H1 (cell line): ENCODE measurements at regions not wholly inside any gene's neighbourhood (a gene's known extent, or its start where the extent isn't known, plus 50 kb on each side); places are given as distances from the start of the nearest gene placed in this dataset.

Experiments used
- CTCF ChIA-PET: fragments of 300-600 bp; sonication (Branson Sonifier 250); formaldehyde crosslinking; loops from one replicate; lab custom pipeline; 2021; ENCODE audit not compliant: partially characterized antibody; lab: Charles Lee
- POLR2A ChIA-PET: fragments of 300-600 bp; sonication (Branson Sonifier 250); formaldehyde crosslinking; loops from one replicate; lab custom pipeline; 2021; ENCODE audit warnings: inconsistent platforms; ENCODE audit not compliant: partially characterized antibody; lab: Charles Lee
- DNase-seq, 2 experiments: peaks; one replicate each; pipeline versions ENCODE4 v3.0.0 to v3.0.0-alpha.2; 2010 to 2022; ENCODE audit warnings: low spot score in 2 of 2, low read depth in 1 of 2, mixed read lengths in 1 of 2
- FAIRE-seq: peaks from 2 replicates; lab custom pipeline; 2011; peaks lifted over from hg19 to GRCh38; lab: Jason Lieb, UNC
- H2AFZ ChIP-seq: 2 replicates; pipeline ENCODE4 v1.8.1; 2012; ENCODE audit warnings: low read length, inconsistent platforms
- H2AK5ac ChIP-seq: 2 replicates; pipeline ENCODE4 v1.6.1; 2013; ENCODE audit warnings: low read depth, low read length
- H2BK120ac ChIP-seq: replicated peaks from 2 replicates; pipeline ENCODE3; 2013; ENCODE audit warnings: low read depth, low read length, inconsistent platforms
- H2BK12ac ChIP-seq: 2 replicates; pipeline ENCODE4 v1.6.1; 2013; ENCODE audit warnings: low read depth, low read length
- H2BK15ac ChIP-seq: 2 replicates; pipeline ENCODE4 v1.6.1; 2013; ENCODE audit warnings: low read length
- H2BK20ac ChIP-seq: 2 replicates; pipeline ENCODE4 v1.6.1; 2013; ENCODE audit warnings: low read length
- H2BK5ac ChIP-seq: 2 replicates; pipeline ENCODE4 v1.6.1; 2013; ENCODE audit warnings: low read depth, low read length
- H3K14ac ChIP-seq: 2 replicates; pipeline ENCODE4 v1.6.1; 2013; ENCODE audit warnings: inconsistent platforms; ENCODE audit not compliant: insufficient read length
- H3K18ac ChIP-seq: 2 replicates; pipeline ENCODE4 v1.6.1; 2013; ENCODE audit warnings: low read length; ENCODE audit errors: extremely low read depth
- H3K23ac ChIP-seq: 2 replicates; pipeline ENCODE4 v1.6.1; 2013; ENCODE audit warnings: inconsistent platforms; ENCODE audit not compliant: insufficient read length
- H3K23me2 ChIP-seq: 2 replicates; pipeline ENCODE4 v1.6.1; 2013; ENCODE audit warnings: low read depth, low read length
- H3K27ac ChIP-seq: 2 replicates; pipeline ENCODE4 v1.6.1; 2011; ENCODE audit warnings: low read depth, low read length, inconsistent platforms
- H3K27me3 ChIP-seq, 4 experiments: replicated peaks in 1 of 4; 1 replicate in 1 of 4; 2 replicates in 3 of 4; pipeline versions ENCODE4 v1.6.1 to v1.8.1; 2011 to 2013; ENCODE audit warnings: low read length in 3 of 4, mild to moderate bottlenecking in 3 of 4, inconsistent platforms in 2 of 4, mixed read lengths in 2 of 4, moderate library complexity in 1 of 4; ENCODE audit not compliant: control insufficient read depth in 3 of 4, insufficient read depth in 3 of 4; ENCODE audit errors: extremely low read depth in 1 of 4
- H3K36me3 ChIP-seq, 4 experiments: 2 replicates each; pipeline versions ENCODE4 v1.6.1 to v1.8.1; 2011 to 2013; ENCODE audit warnings: mild to moderate bottlenecking in 4 of 4, low read length in 3 of 4, moderate library complexity in 2 of 4, control low read depth in 1 of 4, inconsistent platforms in 1 of 4; ENCODE audit not compliant: insufficient read depth in 4 of 4, control insufficient read depth in 2 of 4
- H3K4ac ChIP-seq: replicated peaks from 2 replicates; pipeline ENCODE3; 2013; ENCODE audit warnings: low read length, low read depth, mixed read lengths, inconsistent platforms; ENCODE audit not compliant: insufficient read length
- H3K4me1 ChIP-seq, 4 experiments: replicated peaks in 1 of 4; 1 replicate in 1 of 4; 2 replicates in 3 of 4; pipeline versions ENCODE4 v1.6.1 to v1.8.1; 2011 to 2013; ENCODE audit warnings: low read length in 3 of 4, inconsistent platforms in 2 of 4, mixed read lengths in 1 of 4; ENCODE audit not compliant: insufficient read depth in 4 of 4, control insufficient read depth in 3 of 4
- H3K4me2 ChIP-seq, 2 experiments: 2 replicates each; pipeline versions ENCODE4 v1.6.1 to v1.8.1; 2011 to 2013; ENCODE audit warnings: low read depth in 2 of 2, low read length in 2 of 2, control low read depth in 1 of 2, inconsistent platforms in 1 of 2, mild to moderate bottlenecking in 1 of 2; ENCODE audit not compliant: insufficient read depth in 1 of 2
- H3K4me3 ChIP-seq, 4 experiments: fragments of 200-600, 300-600 bp in 1 of 4; sonication (generic), shearing (Covaris generic), sonication (Bioruptor Twin) in 1 of 4; 2 replicates each; pipeline versions ENCODE4 v1.5.1 to v1.8.1; 2011 to 2016; ENCODE audit warnings: low read length in 4 of 4, low read depth in 3 of 4, control low read depth in 2 of 4, inconsistent platforms in 2 of 4, mild to moderate bottlenecking in 2 of 4, mixed read lengths in 1 of 4, moderate library complexity in 1 of 4; ENCODE audit not compliant: insufficient read depth in 2 of 4; ENCODE audit errors: extremely low read depth in 1 of 4
- H3K56ac ChIP-seq: replicated peaks from 2 replicates; pipeline ENCODE3; 2013; ENCODE audit warnings: low read depth, mild to moderate bottlenecking, mixed read lengths, low read length, inconsistent platforms; ENCODE audit not compliant: insufficient read length
- H3K79me1 ChIP-seq: 2 replicates; pipeline ENCODE4 v1.6.1; 2013; ENCODE audit warnings: low read depth, low read length, control low read depth
- H3K79me2 ChIP-seq, 2 experiments: 2 replicates each; pipeline versions ENCODE4 v1.6.1 to v1.8.1; 2012 to 2013; ENCODE audit warnings: low read length in 2 of 2, mild to moderate bottlenecking in 2 of 2, inconsistent platforms in 1 of 2; ENCODE audit not compliant: insufficient read depth in 2 of 2, control insufficient read depth in 1 of 2
- H3K9ac ChIP-seq, 4 experiments: replicated peaks in 1 of 4; 1 replicate in 1 of 4; 2 replicates in 3 of 4; pipeline versions ENCODE4 v1.6.1 to v1.8.1; 2011 to 2013; ENCODE audit warnings: low read depth in 3 of 4, low read length in 3 of 4, control low read depth in 2 of 4, mild to moderate bottlenecking in 2 of 4, moderate library complexity in 2 of 4, inconsistent platforms in 1 of 4; ENCODE audit errors: extremely low read depth in 1 of 4
- H3K9me3 ChIP-seq, 2 experiments: 2 replicates each; pipeline versions ENCODE4 v1.6.1 to v1.8.1; 2012 to 2013; ENCODE audit warnings: mild to moderate bottlenecking in 2 of 2, moderate library complexity in 2 of 2, control low read depth in 1 of 2, inconsistent platforms in 1 of 2, low read depth in 1 of 2, low read length in 1 of 2, mixed read lengths in 1 of 2; ENCODE audit not compliant: insufficient read depth in 2 of 2
- H4K20me1 ChIP-seq, 2 experiments: replicated peaks in 1 of 2; 2 replicates each; pipeline versions ENCODE3 to v1.8.1; 2011 to 2013; ENCODE audit warnings: inconsistent platforms in 2 of 2, low read length in 2 of 2, mild to moderate bottlenecking in 1 of 2; ENCODE audit not compliant: insufficient read depth in 2 of 2, control insufficient read depth in 1 of 2
- H4K5ac ChIP-seq: 2 replicates; pipeline ENCODE4 v1.6.1; 2013; ENCODE audit warnings: low read length, low read depth, mixed read lengths, inconsistent platforms; ENCODE audit not compliant: insufficient read length
- H4K8ac ChIP-seq: 2 replicates; pipeline ENCODE4 v1.8.0; 2013; ENCODE audit warnings: mild to moderate bottlenecking, moderate library complexity, low read length, inconsistent platforms; ENCODE audit not compliant: insufficient read depth; ENCODE audit errors: extremely low read depth
- H4K91ac ChIP-seq: replicated peaks from 2 replicates; pipeline ENCODE3; 2013; ENCODE audit warnings: low read length, mixed read lengths, inconsistent platforms; ENCODE audit not compliant: insufficient read length
- CBX8 ChIP-seq: fragments of 300-800, 300-1000 bp; sonication (generic); IDR thresholded peaks from 2 replicates; pipeline ENCODE4 v1.7.1; 2016; ENCODE audit warnings: low read depth, low read length, borderline replicate concordance
- GABPA ChIP-seq: IDR thresholded peaks from 2 replicates; pipeline ENCODE4 v1.6.1; 2011; ENCODE audit warnings: mild to moderate bottlenecking, low read length, moderate library complexity, borderline replicate concordance; ENCODE audit not compliant: insufficient read depth
- MAFK ChIP-seq: IDR thresholded peaks from 2 replicates; pipeline ENCODE4 v1.6.1; 2012; ENCODE audit warnings: low read depth, mild to moderate bottlenecking, improper control_type of control experiment, low read length
- PHF8 ChIP-seq: fragments of 200-600 bp; sonication (generic); conservative IDR thresholded peaks from 2 replicates; pipeline ENCODE4 v1.7.1; 2012; ENCODE audit warnings: low read depth, mild to moderate bottlenecking, inconsistent platforms, low read length, moderate library complexity
- POU5F1 ChIP-seq: IDR thresholded peaks from 2 replicates; pipeline ENCODE4 v1.6.1; 2011; ENCODE audit warnings: low read depth, mild to moderate bottlenecking, low read length, moderate library complexity
- SIX5 ChIP-seq: IDR thresholded peaks from 2 replicates; pipeline ENCODE4 v1.6.1; 2011; ENCODE audit warnings: mild to moderate bottlenecking, low read depth, low read length
- WGBS, 2 experiments: shearing (Covaris generic) in 1 of 2; methylation state at CpG; one replicate each; pipeline versions ENCODE4 v1.1.6 to v1.1.7; 2013 to 2015; ENCODE audit warnings: low lambda C conversion rate in 2 of 2, mixed read lengths in 2 of 2, inconsistent platforms in 1 of 2, low coverage in 1 of 2, missing lambda C conversion rate in 1 of 2; ENCODE audit not compliant: insufficient replicate concordance in 2 of 2, insufficient coverage in 1 of 2, insufficient read length in 1 of 2; ENCODE audit errors: extremely low coverage in 1 of 2, missing lambda C conversion rate in 1 of 2; 5-methylcytosine and 5-hydroxymethylcytosine counted together

DNA sequence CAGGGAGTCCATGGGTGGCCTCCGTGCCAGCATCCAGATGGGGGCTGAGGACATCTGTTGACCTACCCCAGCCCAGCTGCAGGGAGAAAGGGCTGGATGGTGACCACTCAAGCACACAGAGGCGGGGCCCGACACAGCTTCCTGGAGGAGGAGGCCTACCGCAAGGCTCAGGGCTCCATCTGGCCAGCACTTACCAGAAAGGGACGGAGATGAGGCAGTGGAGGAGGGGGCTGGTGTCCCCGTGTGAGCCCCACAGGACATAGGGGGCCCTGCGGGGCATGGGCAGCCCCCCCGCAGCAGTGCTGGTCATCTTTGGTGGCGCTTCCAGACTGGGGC lies 147.5 kb upstream of the CIBAR2 start:
- Histone ChIP-seq H3K56ac (no peak overlapping the region), H3K4me1 (peaks cover 0 to 8% (median 4%) of the 10 kb centered on the region in 4 experiments; a peak in 5 of 7 replicates), H2BK12ac (no peak overlapping the region), H3K4me2 (no peak overlapping the region), H4K5ac (no peak overlapping the region), H4K8ac (peak overlapping the region; percentile 4; the same call in 1 of the 2 replicates), H4K91ac (no peak overlapping the region), H3K23ac (no peak overlapping the region), H2BK20ac (no peak overlapping the region), H3K18ac (no peak overlapping the region), H4K20me1 (peaks cover 5% of the 10 kb centered on the region in 2 experiments), H3K23me2 (no peaks in the 10 kb centered on the region), H2BK15ac (no peak overlapping the region), H2BK120ac (no peak overlapping the region), H2AK5ac (no peak overlapping the region), H3K79me1 (peaks cover 6% of the 10 kb centered on the region; the same call in 1 of the 2 replicates), H3K4me3 (no peak overlapping the region), H2BK5ac (no peak overlapping the region), H3K79me2 (no peaks in the 10 kb centered on the region), H3K36me3 (no peaks in the 10 kb centered on the region), H3K27ac (no peak overlapping the region), H3K14ac (no peak overlapping the region), H3K4ac (no peak overlapping the region), H3K9me3 (no peaks in the 10 kb centered on the region), H3K9ac (no peak overlapping the region), H2AFZ (no peak overlapping the region), H3K27me3 (no peaks in the 10 kb centered on the region)
- 75% methylated on average over 9 of the region's 9 CpGs; no CpG with 5 or more reads in 1 of the 2 experiments for WGBS, 2 experiments
- TF ChIP-seq POU5F1 (no peak), PHF8 (no peak), GABPA (no peak), SIX5 (no peak), CBX8 (no peak), MAFK (no peak)
- DNase-seq (no peak), FAIRE-seq (no peak)
- ChIA-PET CTCF (interaction anchor here (1.5 to 17.5 kb wide), 5 partner anchors 11 to 42 kb away, joined by 3 to 371 read pairs (median 18); no protein-coding TSS in a partner anchor), POLR2A (no interaction called here)
